GM23338 (cell line): ENCODE measurements at regions not wholly inside any gene's neighbourhood (a gene's known extent, or its start where the extent isn't known, plus 50 kb on each side); places are given as distances from the start of the nearest gene placed in this dataset.
"Not testable (repeated sequence)": the region's sequence is repeated elsewhere in the genome, so short reads cannot be mapped to it uniquely, and the experiment has no call there.

ENCODE experiments used
- ATAC-seq: fragments of 200-7000 bp; cut with Tn5 transposase; 3 replicates; pipeline ENCODE4 v1.9.1; 2020
- DNase-seq: peaks from one replicate; pipeline ENCODE4 v3.0.0-alpha.2; 2015; ENCODE audit warnings: low spot score
- H2AFZ ChIP-seq: fragments of 200-600 bp; sonication (generic); 2 replicates; pipeline ENCODE4 v1.8.0; 2016; ENCODE audit warnings: antibody characterized with exemption, mild to moderate bottlenecking, moderate library complexity
- H3F3A ChIP-seq: fragments of 200-600 bp; sonication (generic); replicated peaks from 2 replicates; pipeline ENCODE4 v1.8.0; 2017; ENCODE audit warnings: antibody characterized with exemption, mixed run types, low read depth
- H3K27ac ChIP-seq: fragments of 200-600 bp; sonication (generic); 2 replicates; pipeline ENCODE4 v1.6.1; 2016; ENCODE audit warnings: low read depth
- H3K27me3 ChIP-seq: fragments of 200-600 bp; sonication (generic); 2 replicates; pipeline ENCODE4 v1.8.0; 2016; ENCODE audit warnings: mild to moderate bottlenecking, mixed run types, moderate library complexity; ENCODE audit not compliant: insufficient read depth
- H3K36me3 ChIP-seq: fragments of 200-600 bp; sonication (generic); 2 replicates; pipeline ENCODE4 v1.8.0; 2016; ENCODE audit warnings: mild to moderate bottlenecking; ENCODE audit not compliant: insufficient read depth
- H3K4me1 ChIP-seq: fragments of 200-600 bp; sonication (generic); 2 replicates; pipeline ENCODE4 v1.8.0; 2016; ENCODE audit warnings: mild to moderate bottlenecking, moderate library complexity; ENCODE audit not compliant: insufficient read depth
- H3K4me2 ChIP-seq: fragments of 200-600 bp; sonication (generic); 2 replicates; pipeline ENCODE4 v1.7.1; 2017; ENCODE audit warnings: mixed run types
- H3K4me3 ChIP-seq: fragments of 200-600 bp; sonication (generic); 2 replicates; pipeline ENCODE4 v1.6.1; 2016; ENCODE audit warnings: mixed run types
- H3K79me2 ChIP-seq: fragments of 200-600 bp; sonication (generic); replicated peaks from 2 replicates; pipeline ENCODE4 v1.8.0; 2017; ENCODE audit warnings: mild to moderate bottlenecking; ENCODE audit not compliant: insufficient read depth
- H3K9me2 ChIP-seq: fragments of 200-600 bp; sonication (generic); 2 replicates; pipeline ENCODE4 v1.8.0; 2017; ENCODE audit not compliant: insufficient read depth
- H4K20me1 ChIP-seq: fragments of 200-600 bp; sonication (generic); replicated peaks from 2 replicates; pipeline ENCODE4 v1.8.0; 2017; ENCODE audit warnings: mild to moderate bottlenecking; ENCODE audit not compliant: insufficient read depth
- H3K27ac Mint-ChIP-seq: 2 replicates; pipeline ENCODE4 v1.8.0; 2020; ENCODE audit warnings: inconsistent platforms, mild to moderate bottlenecking, moderate library complexity, mixed read lengths
- H3K27me3 Mint-ChIP-seq: 3 replicates; pipeline ENCODE4 v1.8.0; 2022; ENCODE audit warnings: low read depth, mild to moderate bottlenecking, moderate library complexity, mixed read lengths, inconsistent platforms; ENCODE audit not compliant: insufficient read depth, poor library complexity
- H3K36me3 Mint-ChIP-seq: 3 replicates; pipeline ENCODE4 v1.8.0; 2021; ENCODE audit warnings: low read depth, mild to moderate bottlenecking, inconsistent platforms, moderate library complexity, mixed read lengths
- H3K4me1 Mint-ChIP-seq: 3 replicates; pipeline ENCODE4 v1.8.0; 2020; ENCODE audit warnings: mild to moderate bottlenecking, inconsistent platforms, mixed read lengths
- H3K4me3 Mint-ChIP-seq: 3 replicates; pipeline ENCODE4 v1.8.0; 2021; ENCODE audit warnings: moderate library complexity, mild to moderate bottlenecking, inconsistent platforms, mixed read lengths
- H3K9me3 Mint-ChIP-seq: 3 replicates; pipeline ENCODE4 v1.8.0; 2020; ENCODE audit warnings: moderate library complexity, mild to moderate bottlenecking, inconsistent platforms, mixed read lengths
- CREB1 ChIP-seq: fragments of 250-450 bp; sonication (Bioruptor Pico); IDR thresholded peaks from 2 replicates; pipeline ENCODE4 v1.5.0; 2020; ENCODE audit warnings: low read depth, mild to moderate bottlenecking, moderate library complexity
- EZH2 ChIP-seq: fragments of 200-600 bp; sonication (generic); IDR thresholded peaks from one replicate; pipeline ENCODE4 v1.8.0; 2017; ENCODE audit warnings: antibody characterized with exemption, mild to moderate bottlenecking, low read depth; ENCODE audit not compliant: unreplicated experiment
- EZH2phosphoT487 ChIP-seq: fragments of 200-600 bp; sonication (generic); IDR thresholded peaks from one replicate; pipeline ENCODE4 v1.8.1; 2018; ENCODE audit warnings: antibody characterized with exemption; ENCODE audit not compliant: unreplicated experiment
- JUNB ChIP-seq: IDR thresholded peaks from one replicate; pipeline ENCODE4 v1.6.1; 2016; ENCODE audit warnings: antibody characterized with exemption; ENCODE audit not compliant: unreplicated experiment
- NANOG ChIP-seq: IDR thresholded peaks from 2 replicates; pipeline ENCODE4 v1.6.1; 2016; ENCODE audit warnings: antibody characterized with exemption, borderline replicate concordance
- POLR2AphosphoS5 ChIP-seq: IDR thresholded peaks from 2 replicates; pipeline ENCODE4 v1.6.1; 2016; ENCODE audit warnings: antibody characterized with exemption, low read depth
- STAT1 ChIP-seq: IDR thresholded peaks from one replicate; pipeline ENCODE4 v1.6.1; 2016; ENCODE audit warnings: antibody characterized with exemption; ENCODE audit not compliant: unreplicated experiment
- ZNF114 ChIP-seq: fragments of 250-450 bp; sonication (Bioruptor Pico); IDR thresholded peaks from 2 replicates; pipeline ENCODE4 v1.5.0; 2020; ENCODE audit warnings: mild to moderate bottlenecking, moderate library complexity
- ZNF331 ChIP-seq: fragments of 250-450 bp; sonication (Bioruptor Pico); IDR thresholded peaks from 2 replicates; pipeline ENCODE4 v1.5.0; 2020; ENCODE audit warnings: low read depth, mild to moderate bottlenecking, moderate library complexity
- TF ChIP-seq, protein P1 (sequence below): IDR thresholded peaks from one replicate; pipeline ENCODE4 v1.6.1; 2018; ENCODE audit warnings: antibody characterized with exemption; ENCODE audit not compliant: unreplicated experiment
- TF ChIP-seq, protein P2 (sequence below), 2 experiments: fragments of 200-600 bp in 1 of 2; sonication (generic) in 1 of 2; conservative IDR thresholded peaks; 2 replicates each; pipeline versions ENCODE4 v1.5.1 to v1.6.1; 2016 to 2017; ENCODE audit warnings: antibody characterized with exemption in 2 of 2, low read depth in 2 of 2, mild to moderate bottlenecking in 2 of 2, moderate library complexity in 1 of 2
- TF ChIP-seq, protein P3 (sequence below): fragments of 250-450 bp; sonication (Bioruptor Pico); IDR thresholded peaks from 2 replicates; pipeline ENCODE4 v1.5.0; 2020; ENCODE audit warnings: mild to moderate bottlenecking, moderate library complexity

DNA sequence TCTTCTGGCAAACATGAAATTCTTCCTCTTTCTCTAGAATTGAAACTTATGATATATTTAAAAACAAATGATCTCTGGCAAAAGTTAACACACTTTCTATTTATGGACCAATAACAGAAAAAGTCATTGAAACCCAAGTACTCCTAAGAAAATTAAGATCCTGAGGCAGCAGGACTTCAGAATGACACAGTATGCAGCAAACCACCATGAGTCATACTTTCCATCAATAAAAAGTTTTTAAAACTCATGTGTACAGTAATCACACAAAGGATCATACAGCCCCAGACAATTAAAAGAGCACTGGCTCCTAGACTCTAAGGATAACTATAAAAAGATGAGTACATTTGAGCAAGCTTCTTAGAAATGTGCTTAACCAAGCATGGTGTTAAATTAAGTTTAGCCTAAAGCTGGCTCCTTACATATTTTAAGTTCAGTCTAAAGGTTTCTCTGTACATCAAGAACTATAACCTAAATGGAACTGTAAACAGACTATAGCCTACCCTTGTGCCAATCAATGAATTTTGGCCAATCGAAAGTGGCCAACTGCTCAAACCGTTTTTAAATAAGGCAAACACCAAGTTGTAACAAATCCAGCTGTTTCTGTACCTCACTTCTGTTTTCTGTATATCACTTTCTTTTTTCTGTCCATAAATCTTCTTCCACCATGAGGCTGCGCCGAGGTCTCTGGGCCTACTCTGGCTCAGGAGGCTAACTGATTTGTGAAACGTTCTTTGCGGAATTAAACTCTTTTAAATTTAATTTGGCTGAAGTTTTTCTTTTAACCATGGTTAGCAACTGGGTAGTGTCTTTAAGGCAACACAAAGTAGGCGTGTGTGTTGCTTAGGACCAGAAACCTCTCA, 232.1 kb upstream of the PIK3R1 start:
- H2AFZ ChIP-seq = no peak overlapping the region
- no peaks in the 10 kb centered on the region for H3K36me3 ChIP-seq
- no peak overlapping the region for H3K4me3 Mint-ChIP-seq
- H3K27me3 ChIP-seq = no peaks in the 10 kb centered on the region
- DNase-seq (no peak), ATAC-seq (no peak)
- H3K9me3 Mint-ChIP-seq = no peaks in the 10 kb centered on the region
- no peaks in the 10 kb centered on the region for H4K20me1 ChIP-seq
- no peak for TF ChIP-seq EZH2phosphoT487
- TF ChIP-seq, protein P1, sequence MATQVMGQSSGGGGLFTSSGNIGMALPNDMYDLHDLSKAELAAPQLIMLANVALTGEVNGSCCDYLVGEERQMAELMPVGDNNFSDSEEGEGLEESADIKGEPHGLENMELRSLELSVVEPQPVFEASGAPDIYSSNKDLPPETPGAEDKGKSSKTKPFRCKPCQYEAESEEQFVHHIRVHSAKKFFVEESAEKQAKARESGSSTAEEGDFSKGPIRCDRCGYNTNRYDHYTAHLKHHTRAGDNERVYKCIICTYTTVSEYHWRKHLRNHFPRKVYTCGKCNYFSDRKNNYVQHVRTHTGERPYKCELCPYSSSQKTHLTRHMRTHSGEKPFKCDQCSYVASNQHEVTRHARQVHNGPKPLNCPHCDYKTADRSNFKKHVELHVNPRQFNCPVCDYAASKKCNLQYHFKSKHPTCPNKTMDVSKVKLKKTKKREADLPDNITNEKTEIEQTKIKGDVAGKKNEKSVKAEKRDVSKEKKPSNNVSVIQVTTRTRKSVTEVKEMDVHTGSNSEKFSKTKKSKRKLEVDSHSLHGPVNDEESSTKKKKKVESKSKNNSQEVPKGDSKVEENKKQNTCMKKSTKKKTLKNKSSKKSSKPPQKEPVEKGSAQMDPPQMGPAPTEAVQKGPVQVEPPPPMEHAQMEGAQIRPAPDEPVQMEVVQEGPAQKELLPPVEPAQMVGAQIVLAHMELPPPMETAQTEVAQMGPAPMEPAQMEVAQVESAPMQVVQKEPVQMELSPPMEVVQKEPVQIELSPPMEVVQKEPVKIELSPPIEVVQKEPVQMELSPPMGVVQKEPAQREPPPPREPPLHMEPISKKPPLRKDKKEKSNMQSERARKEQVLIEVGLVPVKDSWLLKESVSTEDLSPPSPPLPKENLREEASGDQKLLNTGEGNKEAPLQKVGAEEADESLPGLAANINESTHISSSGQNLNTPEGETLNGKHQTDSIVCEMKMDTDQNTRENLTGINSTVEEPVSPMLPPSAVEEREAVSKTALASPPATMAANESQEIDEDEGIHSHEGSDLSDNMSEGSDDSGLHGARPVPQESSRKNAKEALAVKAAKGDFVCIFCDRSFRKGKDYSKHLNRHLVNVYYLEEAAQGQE = no peak
- no peak for TF ChIP-seq CREB1 (CRISPR knock-in tag)
- TF ChIP-seq STAT1 = no peak
- TF ChIP-seq EZH2 = no peak
- TF ChIP-seq, protein P2, sequence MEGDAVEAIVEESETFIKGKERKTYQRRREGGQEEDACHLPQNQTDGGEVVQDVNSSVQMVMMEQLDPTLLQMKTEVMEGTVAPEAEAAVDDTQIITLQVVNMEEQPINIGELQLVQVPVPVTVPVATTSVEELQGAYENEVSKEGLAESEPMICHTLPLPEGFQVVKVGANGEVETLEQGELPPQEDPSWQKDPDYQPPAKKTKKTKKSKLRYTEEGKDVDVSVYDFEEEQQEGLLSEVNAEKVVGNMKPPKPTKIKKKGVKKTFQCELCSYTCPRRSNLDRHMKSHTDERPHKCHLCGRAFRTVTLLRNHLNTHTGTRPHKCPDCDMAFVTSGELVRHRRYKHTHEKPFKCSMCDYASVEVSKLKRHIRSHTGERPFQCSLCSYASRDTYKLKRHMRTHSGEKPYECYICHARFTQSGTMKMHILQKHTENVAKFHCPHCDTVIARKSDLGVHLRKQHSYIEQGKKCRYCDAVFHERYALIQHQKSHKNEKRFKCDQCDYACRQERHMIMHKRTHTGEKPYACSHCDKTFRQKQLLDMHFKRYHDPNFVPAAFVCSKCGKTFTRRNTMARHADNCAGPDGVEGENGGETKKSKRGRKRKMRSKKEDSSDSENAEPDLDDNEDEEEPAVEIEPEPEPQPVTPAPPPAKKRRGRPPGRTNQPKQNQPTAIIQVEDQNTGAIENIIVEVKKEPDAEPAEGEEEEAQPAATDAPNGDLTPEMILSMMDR (conservative IDR thresholded peaks at IDR 0.05; ENCODE audit: low read depth in 2 of 2) = no peak
- TF ChIP-seq, protein P3, sequence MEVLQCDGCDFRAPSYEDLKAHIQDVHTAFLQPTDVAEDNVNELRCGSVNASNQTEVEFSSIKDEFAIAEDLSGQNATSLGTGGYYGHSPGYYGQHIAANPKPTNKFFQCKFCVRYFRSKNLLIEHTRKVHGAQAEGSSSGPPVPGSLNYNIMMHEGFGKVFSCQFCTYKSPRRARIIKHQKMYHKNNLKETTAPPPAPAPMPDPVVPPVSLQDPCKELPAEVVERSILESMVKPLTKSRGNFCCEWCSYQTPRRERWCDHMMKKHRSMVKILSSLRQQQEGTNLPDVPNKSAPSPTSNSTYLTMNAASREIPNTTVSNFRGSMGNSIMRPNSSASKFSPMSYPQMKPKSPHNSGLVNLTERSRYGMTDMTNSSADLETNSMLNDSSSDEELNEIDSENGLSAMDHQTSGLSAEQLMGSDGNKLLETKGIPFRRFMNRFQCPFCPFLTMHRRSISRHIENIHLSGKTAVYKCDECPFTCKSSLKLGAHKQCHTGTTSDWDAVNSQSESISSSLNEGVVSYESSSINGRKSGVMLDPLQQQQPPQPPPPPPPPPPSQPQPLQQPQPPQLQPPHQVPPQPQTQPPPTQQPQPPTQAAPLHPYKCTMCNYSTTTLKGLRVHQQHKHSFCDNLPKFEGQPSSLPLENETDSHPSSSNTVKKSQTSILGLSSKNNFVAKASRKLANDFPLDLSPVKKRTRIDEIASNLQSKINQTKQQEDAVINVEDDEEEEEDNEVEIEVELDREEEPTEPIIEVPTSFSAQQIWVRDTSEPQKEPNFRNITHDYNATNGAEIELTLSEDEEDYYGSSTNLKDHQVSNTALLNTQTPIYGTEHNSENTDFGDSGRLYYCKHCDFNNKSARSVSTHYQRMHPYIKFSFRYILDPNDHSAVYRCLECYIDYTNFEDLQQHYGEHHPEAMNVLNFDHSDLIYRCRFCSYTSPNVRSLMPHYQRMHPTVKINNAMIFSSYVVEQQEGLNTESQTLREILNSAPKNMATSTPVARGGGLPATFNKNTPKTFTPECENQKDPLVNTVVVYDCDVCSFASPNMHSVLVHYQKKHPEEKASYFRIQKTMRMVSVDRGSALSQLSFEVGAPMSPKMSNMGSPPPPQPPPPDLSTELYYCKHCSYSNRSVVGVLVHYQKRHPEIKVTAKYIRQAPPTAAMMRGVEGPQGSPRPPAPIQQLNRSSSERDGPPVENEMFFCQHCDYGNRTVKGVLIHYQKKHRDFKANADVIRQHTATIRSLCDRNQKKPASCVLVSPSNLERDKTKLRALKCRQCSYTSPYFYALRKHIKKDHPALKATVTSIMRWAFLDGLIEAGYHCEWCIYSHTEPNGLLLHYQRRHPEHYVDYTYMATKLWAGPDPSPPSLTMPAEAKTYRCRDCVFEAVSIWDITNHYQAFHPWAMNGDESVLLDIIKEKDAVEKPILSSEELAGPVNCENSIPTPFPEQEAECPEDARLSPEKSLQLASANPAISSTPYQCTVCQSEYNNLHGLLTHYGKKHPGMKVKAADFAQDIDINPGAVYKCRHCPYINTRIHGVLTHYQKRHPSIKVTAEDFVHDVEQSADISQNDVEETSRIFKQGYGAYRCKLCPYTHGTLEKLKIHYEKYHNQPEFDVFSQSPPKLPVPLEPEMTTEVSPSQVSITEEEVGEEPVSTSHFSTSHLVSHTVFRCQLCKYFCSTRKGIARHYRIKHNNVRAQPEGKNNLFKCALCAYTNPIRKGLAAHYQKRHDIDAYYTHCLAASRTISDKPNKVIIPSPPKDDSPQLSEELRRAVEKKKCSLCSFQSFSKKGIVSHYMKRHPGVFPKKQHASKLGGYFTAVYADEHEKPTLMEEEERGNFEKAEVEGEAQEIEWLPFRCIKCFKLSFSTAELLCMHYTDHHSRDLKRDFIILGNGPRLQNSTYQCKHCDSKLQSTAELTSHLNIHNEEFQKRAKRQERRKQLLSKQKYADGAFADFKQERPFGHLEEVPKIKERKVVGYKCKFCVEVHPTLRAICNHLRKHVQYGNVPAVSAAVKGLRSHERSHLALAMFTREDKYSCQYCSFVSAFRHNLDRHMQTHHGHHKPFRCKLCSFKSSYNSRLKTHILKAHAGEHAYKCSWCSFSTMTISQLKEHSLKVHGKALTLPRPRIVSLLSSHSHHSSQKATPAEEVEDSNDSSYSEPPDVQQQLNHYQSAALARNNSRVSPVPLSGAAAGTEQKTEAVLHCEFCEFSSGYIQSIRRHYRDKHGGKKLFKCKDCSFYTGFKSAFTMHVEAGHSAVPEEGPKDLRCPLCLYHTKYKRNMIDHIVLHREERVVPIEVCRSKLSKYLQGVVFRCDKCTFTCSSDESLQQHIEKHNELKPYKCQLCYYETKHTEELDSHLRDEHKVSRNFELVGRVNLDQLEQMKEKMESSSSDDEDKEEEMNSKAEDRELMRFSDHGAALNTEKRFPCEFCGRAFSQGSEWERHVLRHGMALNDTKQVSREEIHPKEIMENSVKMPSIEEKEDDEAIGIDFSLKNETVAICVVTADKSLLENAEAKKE (CRISPR knock-in tag) = no peak
- TF ChIP-seq ZNF331 (CRISPR knock-in tag) = no peak
- no peak for TF ChIP-seq ZNF114
- no peak for TF ChIP-seq JUNB
- TF ChIP-seq POLR2AphosphoS5 = no peak
- TF ChIP-seq NANOG = no peak
- H3K4me3 ChIP-seq = no peak overlapping the region
- no peak overlapping the region for H3K4me2 ChIP-seq
- no peaks in the 10 kb centered on the region for H3K36me3 Mint-ChIP-seq
- peaks cover 4% of the 10 kb centered on the region for H3K27me3 Mint-ChIP-seq
- no peaks in the 10 kb centered on the region for H3K4me1 ChIP-seq
- no peaks in the 10 kb centered on the region for H3F3A ChIP-seq
- no peak overlapping the region for H3K27ac ChIP-seq
- no peaks in the 10 kb centered on the region for H3K9me2 ChIP-seq
- H3K79me2 ChIP-seq = no peaks in the 10 kb centered on the region
- H3K27ac Mint-ChIP-seq = no peak overlapping the region
- H3K4me1 Mint-ChIP-seq = no peaks in the 10 kb centered on the region

DNA sequence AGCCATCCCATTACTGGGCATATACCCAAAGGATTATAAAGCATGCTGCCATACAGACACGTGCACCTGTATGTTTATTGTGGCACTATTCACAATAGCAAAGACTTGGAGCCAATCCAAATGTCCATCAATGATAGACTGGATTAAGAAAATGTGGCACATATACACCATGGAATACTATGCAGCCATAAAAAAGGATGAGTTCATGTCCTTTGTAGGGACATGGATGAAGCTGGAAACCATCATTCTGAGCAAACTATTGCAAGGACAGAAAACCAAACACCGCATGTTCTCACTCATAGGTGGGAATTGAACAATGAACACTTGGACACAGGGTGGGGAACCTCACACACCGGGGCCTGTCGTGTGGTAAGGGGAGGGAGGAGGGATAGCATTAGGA, 233.4 kb upstream of the PIK3R1 start:
- H3K27me3 ChIP-seq, H3K4me2 ChIP-seq, H3K4me3 ChIP-seq, H3K9me2 ChIP-seq, ATAC-seq, H3K4me1 Mint-ChIP-seq, H4K20me1 ChIP-seq, H3K9me3 Mint-ChIP-seq, H3K4me3 Mint-ChIP-seq, H3K4me1 ChIP-seq, H3F3A ChIP-seq, H2AFZ ChIP-seq, H3K36me3 ChIP-seq, H3K27ac ChIP-seq, DNase-seq, H3K27ac Mint-ChIP-seq, H3K36me3 Mint-ChIP-seq, H3K27me3 Mint-ChIP-seq, H3K79me2 ChIP-seq: not testable (repeated sequence)
